GM23338 (cell line): ENCODE measurements at regions not wholly inside any gene's neighbourhood (a gene's known extent, or its start where the extent isn't known, plus 50 kb on each side); places are given as distances from the start of the nearest gene placed in this dataset.

Source experiments
- CTCF ChIP-seq, 2 experiments: fragments of 200-600 bp in 1 of 2; sonication (generic) in 1 of 2; conservative IDR thresholded peaks; 2 replicates each; pipeline versions ENCODE4 v1.5.1 to v1.6.1; 2016 to 2017; ENCODE audit warnings: antibody characterized with exemption in 2 of 2, low read depth in 2 of 2, mild to moderate bottlenecking in 2 of 2, moderate library complexity in 1 of 2
- EZH2phosphoT487 ChIP-seq: fragments of 200-600 bp; sonication (generic); IDR thresholded peaks from one replicate; pipeline ENCODE4 v1.8.1; 2018; ENCODE audit warnings: antibody characterized with exemption; ENCODE audit not compliant: unreplicated experiment
- POLR2AphosphoS5 ChIP-seq: IDR thresholded peaks from 2 replicates; pipeline ENCODE4 v1.6.1; 2016; ENCODE audit warnings: antibody characterized with exemption, low read depth

- TF ChIP-seq POLR2AphosphoS5 (no peak), CTCF (conservative IDR thresholded peaks at IDR 0.05; ENCODE audit: low read depth in 2 of 2) (no peak), EZH2phosphoT487 (no peak)
Measured at GRCh38 chr20:16125816-16126215, 447.4 kb downstream of the KIF16B start.
